Fibroblast of mammary gland (primary cell): ENCODE measurements at regions not wholly inside any gene's neighbourhood (a gene's known extent, or its start where the extent isn't known, plus 50 kb on each side); places are given as distances from the start of the nearest gene placed in this dataset.
A peak's percentile ranks its signal among the peaks of the same experiment; 100 is the strongest.
"Not testable (repeated sequence)": the region's sequence is repeated elsewhere in the genome, so short reads cannot be mapped to it uniquely, and the experiment has no call there.

Experiments
- DNase-seq: peaks from one replicate; pipeline ENCODE4 v3.0.0-alpha.2; 2010; ENCODE audit warnings: low read depth
- H3K4me3 ChIP-seq: 2 replicates; pipeline ENCODE4 v1.5.1; 2011; ENCODE audit warnings: low read depth, mild to moderate bottlenecking, low read length, moderate library complexity; ENCODE audit not compliant: control insufficient read depth
- CTCF ChIP-seq: conservative IDR thresholded peaks from 2 replicates; pipeline ENCODE4 v1.5.1; 2011; ENCODE audit warnings: low read depth, low read length, inconsistent platforms; ENCODE audit not compliant: control insufficient read depth, insufficient read depth

DNA sequence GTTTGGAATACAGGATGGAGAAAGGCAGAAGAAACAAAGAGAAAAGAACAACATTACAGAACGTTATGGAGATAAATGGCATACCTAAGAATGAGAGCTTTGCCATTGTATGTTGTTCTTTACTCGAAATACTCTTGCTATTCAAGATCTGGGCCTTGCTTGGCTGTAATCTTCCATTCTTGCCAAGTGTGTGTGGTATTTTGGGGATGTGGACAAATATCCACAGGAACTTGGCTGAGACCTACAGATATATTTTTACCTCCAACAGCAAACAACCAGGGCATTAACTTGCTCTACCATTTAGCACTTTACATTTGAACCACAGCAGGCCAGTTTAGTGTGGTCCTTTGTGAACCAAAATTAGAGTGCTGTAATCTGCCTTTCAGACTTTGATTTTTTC, 76.3 kb downstream of the DKK1 start:
- no peak overlapping the region for H3K4me3 ChIP-seq
- no peak for TF ChIP-seq CTCF
- DNase-seq: no peak

DNA sequence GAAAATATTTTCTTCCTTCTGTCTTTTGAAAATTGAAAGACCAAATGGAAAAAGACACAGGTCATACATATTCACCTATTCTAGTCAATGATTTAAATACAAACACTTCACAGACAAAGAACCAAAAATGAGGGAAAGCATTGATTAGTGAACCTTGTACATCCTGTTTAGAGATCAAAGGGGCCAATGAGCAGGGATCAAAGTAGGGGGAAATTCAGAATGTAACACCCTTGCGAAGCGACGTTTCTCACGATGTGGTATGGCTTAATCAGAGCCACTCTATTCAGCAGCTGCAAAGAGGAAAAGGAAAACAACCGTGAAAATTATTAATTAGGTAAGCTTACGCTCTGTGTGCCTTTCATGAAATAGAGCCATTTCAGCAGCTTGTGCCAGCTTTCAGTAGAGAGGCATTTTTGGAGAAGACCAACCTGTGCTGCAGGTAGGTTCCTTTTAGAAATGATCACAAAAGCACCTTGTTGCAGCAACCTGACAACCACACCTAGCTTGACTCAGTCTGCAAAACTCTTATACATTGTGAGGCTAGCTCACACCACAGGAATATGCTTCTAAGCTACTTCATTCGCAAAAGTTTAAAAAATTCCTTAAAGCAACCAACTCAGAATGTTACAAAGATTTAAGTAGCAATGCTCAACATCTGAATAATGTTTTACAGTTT, 78.0 kb downstream of the DKK1 start:
- no peak overlapping the region for H3K4me3 ChIP-seq
- DNase-seq: no peak
- TF ChIP-seq CTCF: no peak

- H3K4me3 ChIP-seq: no peak overlapping the region
- no peak for TF ChIP-seq CTCF
- peak; percentile 4 for DNase-seq
Observed at GRCh38 chr10:52394246-52394645, 80.2 kb downstream of the DKK1 start.

DNA sequence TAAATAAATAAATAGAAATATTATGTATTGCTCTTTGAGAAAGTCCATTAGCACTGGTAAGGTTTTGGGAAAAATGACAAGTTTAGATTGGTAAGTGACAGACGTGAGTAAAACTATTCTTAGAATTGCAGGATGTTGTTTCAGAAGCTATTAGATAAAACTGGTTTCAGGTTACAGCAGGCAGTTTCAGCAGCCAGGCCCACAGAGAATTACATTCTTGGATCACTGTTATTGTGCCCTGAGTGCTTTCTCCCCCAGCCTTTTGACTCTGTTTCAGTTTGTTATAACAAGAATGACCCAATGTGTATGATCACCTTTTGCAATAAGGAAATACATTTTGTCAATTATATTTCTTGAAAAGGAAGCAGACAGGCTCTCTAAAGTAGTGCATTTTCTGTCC, 86.5 kb downstream of the DKK1 start:
- H3K4me3 ChIP-seq: no peak overlapping the region
- DNase-seq: peak; percentile 8
- TF ChIP-seq CTCF: no peak

- DNase-seq, H3K4me3 ChIP-seq: not testable (repeated sequence)
Observed at GRCh38 chr10:52403801-52404200, 89.7 kb downstream of the DKK1 start.

GRCh38 chr10:52409195-52409594, 95.1 kb downstream of the DKK1 start:
- H3K4me3 ChIP-seq: no peak overlapping the region
- DNase-seq: no peak
- no peak for TF ChIP-seq CTCF

GRCh38 chr10:52409928-52410327, 95.8 kb downstream of the DKK1 start:
- no peak overlapping the region for H3K4me3 ChIP-seq
- no peak for DNase-seq
- TF ChIP-seq CTCF: no peak

DNA sequence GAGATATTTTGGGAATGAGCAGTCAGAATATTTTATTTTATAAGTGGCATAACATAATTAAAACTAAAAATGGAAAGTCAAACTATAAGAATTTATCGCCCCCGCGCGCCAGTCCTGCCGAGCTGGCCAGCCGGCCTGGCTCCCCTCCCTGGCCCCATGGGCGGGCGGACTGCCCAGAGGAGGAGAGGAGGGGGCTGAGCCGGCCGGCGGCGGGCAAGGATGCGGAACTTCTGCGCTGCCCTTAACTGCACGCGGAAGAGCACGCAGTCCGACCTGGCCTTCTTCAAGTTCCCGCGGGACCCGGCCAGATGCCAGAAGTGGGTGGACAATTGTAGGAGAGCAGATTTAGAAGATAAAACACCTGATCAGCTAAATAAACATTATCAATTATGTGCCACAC, 96.8 kb downstream of the DKK1 start:
- no peak for TF ChIP-seq CTCF
- no peak for DNase-seq
- H3K4me3 ChIP-seq: no peak overlapping the region
